ENCODE measurements at regions not wholly inside any gene's neighbourhood (a gene's known extent, or its start where the extent isn't known, plus 50 kb on each side); places are given as distances from the start of the nearest gene placed in this dataset.

DNA sequence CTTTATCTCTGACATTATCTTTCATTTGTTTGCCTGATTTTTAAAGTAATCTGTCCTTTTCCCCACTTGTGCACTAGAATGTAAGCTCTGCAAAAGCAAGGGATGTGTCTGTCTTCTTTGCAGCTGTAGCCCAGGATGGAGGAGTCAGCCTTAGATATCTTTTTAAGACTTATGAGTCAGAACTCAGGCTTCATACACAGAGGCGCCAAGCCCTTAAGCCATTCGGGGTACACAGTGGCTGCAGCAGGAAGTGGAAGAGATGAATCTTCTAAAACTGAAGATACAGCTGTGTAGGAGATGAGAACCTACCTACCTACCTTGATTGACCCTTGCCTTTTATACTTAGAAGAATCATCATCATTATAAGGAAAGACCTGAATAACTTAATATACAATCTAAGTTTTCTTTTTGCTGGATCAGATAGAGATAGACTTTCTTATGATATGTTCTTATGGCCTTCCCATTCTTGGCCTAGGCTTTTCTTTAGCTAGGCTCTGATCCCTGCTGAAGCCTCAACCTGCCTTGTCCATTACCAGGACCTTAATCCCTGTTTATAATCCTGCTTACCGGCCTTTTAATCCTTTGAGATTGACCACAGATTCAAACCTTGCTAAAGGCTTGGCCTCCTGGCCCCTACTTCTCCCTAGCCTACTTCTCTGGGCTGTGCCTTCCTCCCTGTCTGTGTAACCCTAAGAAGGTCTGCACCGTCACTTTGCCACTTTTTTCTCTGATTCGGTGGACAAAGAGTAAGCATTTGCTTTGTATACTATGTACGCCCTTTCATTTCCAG, 304.5 kb downstream of the PRL start:
- peak; percentile 65 for DNase-seq (ENCODE audit: low read depth)

DNA sequence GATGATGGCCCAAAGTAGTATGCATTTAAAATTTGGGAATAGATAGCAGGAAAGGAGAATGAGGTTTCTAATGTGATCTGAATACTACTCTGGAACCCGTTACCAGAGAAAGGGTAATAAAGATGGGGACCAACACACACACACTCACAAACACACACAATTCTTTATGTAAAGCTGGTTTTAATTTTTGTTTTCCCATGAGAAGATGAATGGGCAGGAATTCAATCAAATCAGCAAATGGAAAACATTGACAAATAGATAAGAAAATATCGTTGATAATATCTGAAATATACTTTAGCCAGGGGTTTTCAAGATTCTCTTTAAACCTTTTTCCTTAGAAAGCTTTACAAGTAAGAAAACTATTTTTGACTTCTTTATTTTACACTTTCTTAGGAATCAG, 303.0 kb downstream of the PRL start:
- no peak for DNase-seq (ENCODE audit: low read depth)

DNA sequence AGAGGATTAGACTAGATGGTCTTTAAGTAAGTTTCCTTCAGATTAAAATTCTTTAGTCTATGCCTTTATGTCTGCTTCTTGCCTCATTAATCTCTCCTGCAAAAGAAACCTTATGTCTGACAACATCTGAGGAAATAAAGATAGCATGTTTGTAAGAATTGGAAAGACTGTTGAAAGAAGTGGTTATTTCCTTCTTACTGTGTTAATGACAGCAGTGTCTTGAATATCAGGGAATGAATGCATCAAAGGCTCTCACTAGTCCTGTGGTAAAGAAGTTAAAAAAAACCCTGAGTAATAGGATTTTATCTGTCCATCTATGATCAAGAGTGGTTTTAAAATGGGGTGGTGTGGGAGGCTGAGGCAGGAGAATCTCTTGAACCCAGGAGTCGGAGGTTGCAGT, 302.0 kb downstream of the PRL start:
- DNase-seq (ENCODE audit: low read depth) = no peak

DNA sequence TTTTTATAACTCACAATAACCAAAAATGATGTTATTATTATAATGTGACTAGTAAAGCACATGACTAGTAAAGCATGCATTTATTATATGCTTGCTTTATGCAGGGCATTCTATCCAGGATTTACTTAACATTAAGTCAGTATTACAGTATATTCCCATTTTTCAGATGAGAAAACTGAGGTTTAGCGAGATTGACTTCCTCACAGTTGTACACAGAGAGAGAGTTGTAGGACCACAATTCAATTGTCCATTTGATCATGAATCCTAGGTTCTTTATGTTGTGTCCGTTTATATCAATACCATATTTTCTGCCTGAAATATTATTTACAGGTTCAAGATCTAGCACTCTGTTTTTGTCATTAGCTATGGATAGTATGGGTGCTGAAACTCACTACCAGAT, 301.5 kb downstream of the PRL start:
- DNase-seq (ENCODE audit: low read depth) = no peak

DNA sequence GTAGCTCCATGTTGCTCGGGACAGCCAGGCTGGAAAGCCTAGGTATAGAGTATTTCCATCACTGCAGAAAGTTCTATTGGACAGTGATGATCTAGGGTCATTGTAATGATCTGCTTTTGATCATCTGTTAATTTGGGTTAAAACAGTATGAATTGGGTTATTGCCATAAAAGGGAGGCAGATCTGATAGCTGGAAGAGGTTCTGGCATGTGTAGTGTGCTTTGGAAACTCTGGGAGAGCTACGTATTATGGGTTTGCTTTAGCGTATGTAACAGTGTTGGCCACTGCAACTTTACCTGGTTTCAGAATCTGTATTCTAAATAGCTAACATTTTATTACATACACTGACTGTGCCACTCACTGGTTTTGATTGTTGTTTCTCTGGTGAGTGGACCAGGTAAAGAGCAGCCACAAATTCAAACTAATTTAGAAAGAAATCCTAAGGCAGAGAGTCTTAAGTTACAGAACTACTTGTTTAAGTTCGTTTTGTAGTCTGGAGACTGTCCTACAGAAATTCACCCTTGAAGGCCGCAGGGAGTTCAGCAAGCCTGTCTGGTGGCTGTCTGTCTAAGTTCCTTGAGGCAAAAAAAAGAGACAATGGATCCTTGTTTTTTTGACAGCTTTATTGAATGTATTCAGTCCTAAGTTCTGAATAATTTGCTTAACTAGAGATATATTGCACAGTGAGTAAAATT, 300.3 kb downstream of the PRL start:
- DNase-seq (ENCODE audit: low read depth) = no peak

DNA sequence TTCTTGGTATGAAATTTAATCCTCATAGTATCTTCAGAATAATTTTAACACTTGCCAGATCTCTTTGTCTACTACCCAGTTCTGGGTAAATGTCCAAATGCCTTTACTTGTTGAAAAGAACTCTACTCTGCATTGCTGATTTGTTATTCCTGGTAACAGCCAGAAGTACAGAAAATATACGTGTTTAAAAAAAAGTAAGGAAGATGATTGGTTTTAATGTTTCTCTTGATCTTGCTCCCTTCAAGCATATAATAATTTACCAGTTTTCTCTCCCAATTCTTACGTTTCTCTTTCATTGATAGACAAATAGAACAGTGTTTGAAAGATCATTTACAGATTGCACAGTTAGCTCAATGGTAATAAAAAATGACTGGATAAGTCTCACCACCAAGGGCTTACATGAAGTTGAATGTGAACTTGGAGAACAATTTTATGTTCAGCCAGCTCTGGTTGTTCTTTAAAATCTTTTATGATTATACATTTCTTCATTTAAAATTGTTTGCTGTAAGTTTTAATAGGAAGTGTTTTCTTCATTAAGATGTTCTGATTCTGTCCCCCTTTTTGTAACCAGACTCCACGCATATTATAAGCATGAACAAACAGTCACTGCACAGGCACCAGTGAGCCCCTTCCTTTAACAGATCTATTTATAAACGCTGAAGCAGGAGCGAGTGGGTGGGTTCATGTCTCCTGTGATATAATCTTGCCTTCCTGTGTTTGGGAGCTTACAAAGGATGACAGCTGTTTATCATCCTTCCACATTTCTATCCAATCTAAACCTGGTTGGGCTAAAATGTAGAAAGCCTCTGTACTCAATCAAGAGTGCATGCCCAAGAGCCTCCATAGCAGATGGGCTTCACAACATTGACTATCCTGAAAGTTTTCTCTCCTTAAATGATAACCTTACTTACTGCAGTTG, 299.5 kb downstream of the PRL start:
- no peak for DNase-seq (ENCODE audit: low read depth)

DNA sequence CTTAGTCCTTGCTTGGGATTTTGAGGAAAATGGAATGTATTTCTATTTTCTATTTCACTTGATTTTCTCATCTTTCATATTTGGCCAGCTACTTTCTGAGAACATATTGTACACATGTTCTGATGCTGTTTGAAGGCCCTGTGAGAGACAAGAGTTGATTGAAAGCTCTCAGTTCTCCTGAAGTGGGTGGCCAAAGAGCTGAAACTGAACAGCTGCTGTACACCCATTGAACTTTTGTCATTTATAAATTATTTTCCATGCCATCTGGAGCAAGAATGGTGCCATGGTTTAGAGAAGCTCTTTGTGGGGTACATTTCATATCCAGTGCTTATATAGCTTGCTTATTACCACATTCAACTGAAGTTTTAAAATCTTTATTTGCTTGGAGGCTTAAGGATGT, 298.3 kb downstream of the PRL start:
- DNase-seq (ENCODE audit: low read depth) = no peak

DNA sequence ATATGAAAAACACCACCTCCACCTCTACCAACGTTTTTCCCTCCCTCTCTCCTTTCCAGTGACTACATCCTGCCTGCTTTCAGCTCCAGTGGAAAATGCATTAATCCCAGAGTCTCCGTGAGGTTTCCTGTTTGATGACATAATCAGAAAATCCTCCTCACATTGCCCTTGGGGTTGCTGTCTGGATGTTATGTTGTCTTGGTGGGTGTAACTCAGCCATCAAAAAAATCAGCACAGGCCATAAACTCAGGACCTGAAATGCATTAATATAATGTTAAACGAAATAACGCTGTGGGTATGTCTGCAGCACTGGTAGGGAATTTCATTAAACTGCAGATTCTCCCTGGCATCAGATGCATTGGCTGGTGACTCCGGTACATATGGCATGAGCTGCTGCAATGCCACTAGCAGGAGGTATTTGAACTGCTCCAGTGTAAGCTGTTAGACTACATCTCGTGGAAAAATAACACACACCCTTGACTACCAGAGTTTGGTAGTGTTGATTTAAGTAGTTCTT, 297.8 kb downstream of the PRL start:
- DNase-seq (ENCODE audit: low read depth) = peak; percentile 78

DNA sequence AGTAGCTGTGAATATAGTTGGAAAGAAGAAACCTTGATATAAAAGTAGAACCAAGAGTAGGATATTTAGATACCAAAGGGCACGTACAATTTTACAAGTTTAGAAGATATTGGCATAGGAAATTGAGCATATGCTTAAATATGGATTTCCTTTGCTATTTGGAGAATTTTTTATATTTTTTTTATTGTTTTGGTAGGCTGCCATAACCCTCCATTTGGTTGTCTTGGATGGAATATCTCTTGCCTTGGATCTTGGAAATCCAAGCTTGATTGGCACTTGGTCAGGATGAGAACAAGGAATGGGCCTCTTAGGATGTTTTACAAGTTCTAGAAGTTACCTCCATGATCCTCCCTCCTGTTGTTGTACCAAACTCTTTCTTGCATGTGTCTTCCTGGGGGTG, 297.1 kb downstream of the PRL start:
- no peak for DNase-seq (ENCODE audit: low read depth)

DNA sequence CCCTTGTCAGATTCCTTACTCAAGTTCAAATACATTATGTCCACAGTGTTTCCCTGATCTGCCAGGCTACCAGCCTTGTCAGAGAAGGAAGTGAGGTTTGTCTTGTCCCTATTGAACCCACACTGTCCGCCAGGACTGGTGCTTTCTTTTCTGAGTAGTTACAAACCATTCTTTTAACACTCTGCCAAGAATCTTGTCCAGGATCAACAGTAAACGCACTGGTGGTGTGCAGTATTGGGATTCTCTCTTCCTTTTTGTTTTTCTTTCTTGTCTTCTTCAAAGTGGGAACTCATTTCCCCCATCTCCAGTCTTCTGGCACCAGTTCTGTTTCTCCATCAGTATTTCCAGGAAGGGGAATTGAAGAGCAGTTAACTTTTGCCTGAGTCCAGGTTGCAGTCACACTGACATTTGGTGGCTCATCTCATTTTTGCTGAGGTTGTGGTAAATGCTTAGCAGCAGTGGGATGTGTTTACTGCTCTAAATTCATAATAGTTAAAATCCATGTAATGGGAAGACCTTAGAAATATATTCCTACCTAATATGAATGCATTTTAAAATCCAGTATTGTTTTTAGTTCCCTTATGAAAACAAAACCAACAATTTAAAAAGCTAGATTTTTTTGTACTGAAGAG, 295.3 kb downstream of the PRL start:
- no peak for DNase-seq (ENCODE audit: low read depth)

DNA sequence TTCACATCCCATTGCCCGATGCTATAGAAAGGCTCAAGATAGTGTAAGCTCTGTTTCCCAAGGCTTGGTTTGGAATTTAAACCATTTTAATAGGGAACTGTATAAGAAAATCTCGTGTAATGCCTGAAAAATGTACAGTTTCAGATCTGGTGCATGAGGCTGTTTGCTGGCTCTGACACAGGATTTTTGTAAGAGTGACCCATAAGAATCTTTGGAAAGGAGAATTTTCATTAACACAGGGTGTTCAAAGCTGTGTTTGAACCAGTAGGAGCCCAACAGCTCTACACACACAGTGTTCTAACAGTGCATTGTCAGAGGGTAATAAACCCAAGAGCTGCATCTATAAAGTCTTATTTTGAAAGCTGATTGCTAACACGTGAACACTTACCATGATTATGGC, 293.5 kb downstream of the PRL start:
- DNase-seq (ENCODE audit: low read depth) = no peak

DNA sequence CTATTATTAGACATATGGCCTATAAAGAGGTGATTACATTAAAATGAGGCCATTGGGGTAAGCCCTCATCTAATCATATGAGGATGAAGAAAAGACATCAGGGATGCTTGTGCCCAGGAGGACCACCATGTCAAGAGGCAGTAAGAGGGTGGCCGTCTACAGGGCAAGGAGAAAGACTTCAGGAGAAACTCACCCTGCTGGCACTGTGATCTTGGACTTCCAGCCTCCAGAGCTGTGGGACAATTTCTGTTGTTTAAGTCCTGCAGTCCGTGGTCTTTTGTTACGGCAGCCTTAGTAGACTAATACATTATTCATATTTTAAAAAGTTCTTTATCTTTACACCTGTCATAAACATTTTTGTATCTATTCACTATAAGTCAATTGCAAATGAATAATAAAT, 290.0 kb downstream of the PRL start:
- DNase-seq (ENCODE audit: low read depth) = no peak

DNA sequence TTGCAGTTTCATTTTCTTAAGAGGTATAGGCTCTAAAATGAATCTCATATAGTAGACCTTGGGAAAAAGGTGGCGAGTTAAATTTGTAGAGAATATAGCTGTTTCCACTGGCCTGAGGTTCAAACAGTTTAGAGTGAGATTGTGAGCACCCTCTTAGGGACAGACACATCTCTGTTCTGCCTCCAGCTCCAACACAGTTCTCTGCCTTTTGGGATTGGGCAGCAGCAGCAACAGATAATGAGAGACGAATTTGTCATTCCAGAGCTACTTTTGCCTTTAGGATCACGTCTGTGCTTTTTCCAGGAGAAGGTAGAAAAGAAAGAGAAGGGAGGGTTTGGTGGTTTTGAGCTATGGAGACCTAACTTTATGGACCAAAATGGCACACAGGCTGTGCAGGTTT, 289.4 kb downstream of the PRL start:
- no peak for DNase-seq (ENCODE audit: low read depth)

DNA sequence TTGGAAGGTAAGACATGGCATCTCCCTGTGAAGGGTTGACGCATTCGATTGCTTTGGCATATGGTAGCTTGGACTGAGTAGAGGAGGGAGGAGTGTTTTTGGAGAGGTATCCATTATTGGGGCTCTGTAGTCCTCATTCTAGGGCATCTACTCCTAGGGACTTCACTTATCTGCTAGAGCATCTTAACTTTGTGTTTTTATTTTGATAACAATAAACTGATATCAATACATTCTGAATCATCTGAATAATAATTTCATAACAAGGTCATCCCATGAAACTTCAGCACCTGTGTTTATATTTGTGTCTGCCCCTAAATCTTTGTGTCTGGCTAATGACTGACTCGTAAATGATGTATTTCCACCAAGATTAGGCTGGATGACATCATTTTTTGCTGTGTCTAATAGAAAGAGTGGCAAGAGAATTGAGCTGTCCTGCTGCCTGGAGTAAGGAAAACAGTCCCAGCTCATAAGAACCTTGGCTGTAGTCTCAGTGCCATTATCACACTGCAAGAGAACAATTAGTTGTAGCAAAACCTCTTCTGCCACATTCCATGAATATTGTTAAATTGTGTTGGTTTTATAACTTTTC, 288.5 kb downstream of the PRL start:
- DNase-seq (ENCODE audit: low read depth) = peak; percentile 20

DNA sequence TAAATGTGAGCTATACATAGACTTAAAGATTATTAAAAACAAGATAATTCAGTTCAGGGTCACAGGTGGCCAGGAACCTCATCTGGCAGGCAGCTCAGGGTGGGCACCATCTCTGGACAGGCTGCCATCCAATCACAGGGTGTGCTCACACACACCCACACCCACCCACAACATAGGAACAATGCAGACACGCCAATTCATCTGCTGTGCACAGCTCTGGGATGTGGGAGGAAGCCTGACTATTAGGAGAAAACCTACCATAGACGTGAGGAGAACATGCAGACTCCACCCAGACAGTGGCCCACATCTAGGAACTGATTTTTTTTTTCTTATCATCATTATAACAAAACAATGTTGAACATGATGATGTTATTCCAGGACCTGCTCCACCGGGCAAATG, 286.7 kb downstream of the PRL start:
- no peak for DNase-seq (ENCODE audit: low read depth)

DNA sequence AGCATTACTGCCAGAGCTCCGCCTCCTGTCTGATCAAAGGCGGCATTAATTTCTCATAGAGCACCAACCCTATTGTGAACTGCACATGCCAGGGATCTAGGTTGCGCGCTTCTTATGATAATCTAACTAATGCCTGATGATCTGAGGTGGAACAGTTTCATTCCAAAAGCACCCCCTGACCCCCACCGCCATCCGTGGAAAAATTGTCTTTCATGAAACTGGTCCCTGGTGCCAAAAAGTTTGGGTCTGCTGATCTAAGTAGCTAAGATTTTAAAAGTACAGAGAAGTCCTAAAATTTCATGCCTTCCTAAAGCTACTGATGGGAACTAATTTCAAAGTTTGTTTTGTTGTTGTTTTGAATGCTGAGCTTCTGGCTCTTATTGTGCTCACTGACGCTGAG, 281.6 kb downstream of the PRL start:
- no peak for DNase-seq (ENCODE audit: low read depth)

DNA sequence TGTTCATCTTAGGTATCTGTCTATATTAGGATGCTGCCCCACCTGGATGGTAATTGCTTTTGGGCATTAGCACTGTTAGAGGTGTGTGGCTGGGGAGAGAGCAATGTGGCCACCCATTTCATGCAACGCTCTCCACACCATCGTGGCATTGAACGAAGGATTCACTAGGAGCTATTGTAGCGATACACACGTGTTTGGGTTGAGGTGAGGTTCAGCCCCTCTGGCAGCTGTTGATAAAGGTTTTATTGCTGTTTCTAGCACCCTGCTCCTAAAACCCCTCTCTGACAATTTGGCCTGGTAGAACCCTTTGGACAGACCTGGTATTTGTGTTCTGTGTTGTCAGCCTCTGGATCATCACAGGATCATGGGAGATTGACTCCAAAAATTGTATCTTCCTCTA, 280.9 kb downstream of the PRL start:
- no peak for DNase-seq (ENCODE audit: low read depth)

DNA sequence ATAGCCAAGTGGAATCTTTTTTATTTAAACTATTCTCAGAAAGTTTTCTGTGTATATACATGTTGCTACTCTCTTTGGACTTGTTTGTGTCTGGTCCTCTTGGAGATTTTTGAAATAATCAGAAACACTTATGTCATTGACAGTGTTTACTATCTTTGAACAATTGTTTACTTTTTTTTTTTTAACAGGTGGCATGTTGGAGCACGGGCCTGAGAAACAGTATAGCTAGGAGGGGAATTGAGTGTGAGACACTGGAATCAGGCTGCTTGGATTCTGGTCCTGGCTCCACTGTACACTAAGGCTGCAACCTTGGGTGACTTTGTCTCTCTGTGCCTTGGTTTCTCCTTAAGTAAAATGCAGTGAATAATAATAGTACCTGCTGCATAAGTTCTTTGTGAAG, 279.6 kb downstream of the PRL start:
- DNase-seq (ENCODE audit: low read depth) = no peak

DNA sequence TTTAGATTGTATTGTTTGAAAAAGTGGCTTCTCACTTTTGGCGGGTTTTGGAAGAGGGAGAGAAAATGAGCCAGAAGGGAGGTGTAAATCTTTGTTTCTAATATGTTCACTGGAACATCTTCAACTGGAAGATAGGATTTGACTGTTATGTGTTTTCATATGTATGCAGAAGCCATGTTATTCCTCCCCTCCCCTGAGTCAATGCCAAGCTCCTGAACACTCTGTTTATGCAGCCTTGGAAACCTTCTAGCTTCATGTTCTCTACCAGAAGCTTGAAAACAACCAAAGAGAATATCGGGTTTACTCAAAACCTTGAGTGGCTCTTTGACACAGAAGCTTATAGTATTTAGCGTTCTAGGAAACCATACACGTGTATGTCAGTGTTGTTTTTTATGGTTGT, 279.1 kb downstream of the PRL start:
- DNase-seq (ENCODE audit: low read depth) = no peak

DNA sequence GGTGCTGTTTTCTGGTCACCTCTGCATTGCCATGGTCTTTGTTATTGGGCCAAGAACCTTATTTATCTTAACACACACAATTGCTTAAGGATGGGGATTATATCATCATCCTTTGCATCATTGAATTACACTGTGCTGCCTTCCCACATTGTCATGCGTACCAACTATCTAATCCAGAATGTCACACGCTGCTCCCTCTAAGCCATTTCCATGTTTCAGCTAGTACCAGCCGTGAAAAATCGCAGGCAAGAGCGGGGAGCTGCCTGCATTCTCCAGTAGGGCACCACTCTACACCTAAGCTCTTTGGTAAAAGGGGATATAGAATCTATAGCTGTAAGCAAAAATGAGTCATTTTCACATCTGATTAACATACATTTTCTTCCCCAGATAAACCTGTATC, 277.0 kb downstream of the PRL start:
- DNase-seq (ENCODE audit: low read depth) = no peak

DNA sequence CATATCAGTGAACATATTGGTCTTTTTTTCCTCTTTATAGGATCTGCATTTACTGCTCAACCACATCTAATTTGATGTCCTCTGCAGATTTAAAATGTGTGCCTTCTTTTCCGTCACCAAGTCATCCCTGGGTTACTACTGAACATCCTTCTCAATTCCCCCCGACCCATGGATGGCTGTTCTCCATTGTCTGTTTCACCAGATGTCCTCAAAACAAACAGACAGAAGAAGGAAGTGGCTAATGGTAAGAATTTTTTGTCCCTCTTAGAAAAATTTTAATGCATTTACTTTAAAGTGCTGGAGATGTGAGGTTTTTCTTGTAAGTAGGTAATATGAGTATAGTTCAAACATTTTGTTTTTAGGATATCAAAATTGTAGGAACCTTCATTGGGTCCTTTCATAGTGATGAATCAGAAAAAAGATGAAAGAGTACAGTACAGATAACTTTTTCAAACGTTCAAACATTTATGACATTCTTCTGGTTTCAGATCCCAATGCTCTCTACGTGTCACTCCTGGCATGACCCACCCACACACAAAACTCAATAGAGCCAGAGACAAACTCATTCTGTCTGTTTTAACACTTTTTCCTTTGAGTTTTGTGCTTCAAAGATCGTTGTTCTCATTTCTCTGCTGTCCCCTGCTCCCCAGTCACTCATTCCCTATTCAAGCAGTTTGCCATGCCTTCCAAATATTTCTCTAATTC, 276.4 kb downstream of the PRL start:
- DNase-seq (ENCODE audit: low read depth) = no peak

All from Daoy (cell line).